K562 (cell line): ENCODE measurements at regions not wholly inside any gene's neighbourhood (a gene's known extent, or its start where the extent isn't known, plus 50 kb on each side); places are given as distances from the start of the nearest gene placed in this dataset.

Source experiments
- ATAC-seq: fragments of 200-7000 bp; cut with Tn5 transposase; 3 replicates; pipeline ENCODE4 v1.9.1; 2020; ENCODE audit warnings: moderate library complexity
- BruUV-seq: library from RNA; stranded (reverse); fragments of 400-500 nt; replicated peaks from 2 replicates; lab custom pipeline; 2021; lab: Mats Ljungman, UMichigan
- CTCF ChIA-PET: fragments of 300-600 bp; formaldehyde crosslinking; extraction: SDS; loops from one replicate; lab custom pipeline; 2021; ENCODE audit warnings: low intra/inter-chr PET ratio; lab: Yijun Ruan, JAX
- POLR2A ChIA-PET: fragments of 300-600, 350-650 bp; sonication (Branson Sonifier 250); formaldehyde crosslinking; extraction: SDS; loops from one replicate; lab custom pipeline; 2021; ENCODE audit warnings: antibody characterized with exemption, inconsistent platforms; lab: Yijun Ruan, JAX
- DNase-seq, 4 experiments: peaks; one replicate each; pipeline versions ENCODE4 v3.0.0 to v3.0.0-alpha.2; 2011 to 2018; ENCODE audit warnings: low spot score in 3 of 4, mixed read lengths in 3 of 4; ENCODE audit errors: extremely low read depth in 1 of 4
- FAIRE-seq: peaks from 2 replicates; lab custom pipeline; 2011; peaks lifted over from hg19 to GRCh38; lab: Jason Lieb, UNC
- H2AFZ ChIP-seq: 2 replicates; pipeline ENCODE4 v1.6.0; 2011; ENCODE audit warnings: low read depth, low read length, control low read depth, inconsistent platforms
- H3K27ac ChIP-seq: fragments of 200-600 bp; 3 replicates; pipeline ENCODE4 v1.8.0; 2011; ENCODE audit warnings: low read depth, mild to moderate bottlenecking, control low read depth, inconsistent platforms, low read length, moderate library complexity, mixed read lengths; ENCODE audit errors: extremely low read depth
- H3K27me3 ChIP-seq, 2 experiments: fragments of 300-600 bp in 1 of 2; 2 replicates in 1 of 2; 3 replicates in 1 of 2; pipeline versions ENCODE4 v1.6.0 to v1.8.0; 2011; ENCODE audit warnings: inconsistent platforms in 2 of 2, low read length in 2 of 2, mild to moderate bottlenecking in 1 of 2, mixed read lengths in 1 of 2, moderate library complexity in 1 of 2; ENCODE audit not compliant: control insufficient read depth in 2 of 2, insufficient read depth in 2 of 2
- H3K36me3 ChIP-seq: fragments of 300-600 bp; 3 replicates; pipeline ENCODE4 v1.8.0; 2011; ENCODE audit warnings: mild to moderate bottlenecking, low read length, inconsistent platforms; ENCODE audit not compliant: control insufficient read depth, insufficient read depth
- H3K4me1 ChIP-seq, 2 experiments: fragments of 200-600 bp in 1 of 2; replicated peaks in 1 of 2; 2 replicates in 1 of 2; 3 replicates in 1 of 2; pipeline versions ENCODE4 v1.5.1 to v1.8.0; 2011; ENCODE audit warnings: inconsistent platforms in 2 of 2, low read length in 2 of 2, mild to moderate bottlenecking in 1 of 2, mixed read lengths in 1 of 2, moderate library complexity in 1 of 2; ENCODE audit not compliant: control insufficient read depth in 2 of 2, insufficient read depth in 2 of 2
- H3K4me2 ChIP-seq: 2 replicates; pipeline ENCODE4 v1.6.1; 2011; ENCODE audit warnings: low read length, control low read depth, inconsistent platforms, mixed read lengths; ENCODE audit not compliant: insufficient read depth
- H3K4me3 ChIP-seq: fragments of 200-600 bp; sonication (generic), shearing (Covaris generic); 2 replicates; pipeline ENCODE4 v1.5.1; 2016; ENCODE audit warnings: control low read depth, inconsistent platforms
- H3K79me2 ChIP-seq: fragments of 200-600 bp; 3 replicates; pipeline ENCODE4 v1.8.0; 2011; ENCODE audit warnings: low read length, inconsistent platforms; ENCODE audit not compliant: control insufficient read depth, insufficient read depth
- H3K9ac ChIP-seq, 2 experiments: 2 replicates each; pipeline versions ENCODE4 v1.6.0 to v1.6.1; 2011; ENCODE audit warnings: low read depth in 2 of 2, low read length in 2 of 2, control low read depth in 1 of 2, inconsistent platforms in 1 of 2, mild to moderate bottlenecking in 1 of 2, mixed read lengths in 1 of 2; ENCODE audit not compliant: insufficient read depth in 1 of 2
- H3K9me1 ChIP-seq: one replicate; pipeline ENCODE4 v1.6.0; 2011; ENCODE audit warnings: inconsistent platforms, mild to moderate bottlenecking, low read length, moderate library complexity; ENCODE audit not compliant: control insufficient read depth, insufficient read depth
- H3K9me3 ChIP-seq: replicated peaks from 2 replicates; pipeline ENCODE4 v1.5.1; 2011; ENCODE audit warnings: low read depth, low read length, inconsistent platforms; ENCODE audit not compliant: control insufficient read depth, insufficient read depth
- H4K20me1 ChIP-seq: replicated peaks from 2 replicates; pipeline ENCODE4 v1.6.1; 2011; ENCODE audit warnings: low read length, inconsistent platforms, mixed read lengths; ENCODE audit not compliant: control insufficient read depth, insufficient read depth
- ZBTB7A ChIP-seq: IDR thresholded peaks from 2 replicates; pipeline ENCODE4 v1.6.1; 2011; ENCODE audit warnings: low read depth, mild to moderate bottlenecking, low read length, moderate library complexity, borderline replicate concordance; ENCODE audit not compliant: control insufficient read depth
- ZFP36 ChIP-seq: fragments of 150-350 bp; IDR thresholded peaks from 2 replicates; pipeline ENCODE4 v1.6.1; 2018; ENCODE audit warnings: low read length, low read depth; ENCODE audit not compliant: partially characterized antibody
- ZNF12 ChIP-seq: sonication (generic); formaldehyde crosslinking; IDR thresholded peaks from 2 replicates; pipeline ENCODE4 v1.4.0; 2020; ENCODE audit warnings: mild to moderate bottlenecking, missing genetic modification reagents
- ZNF175 ChIP-seq: fragments of 200-800 bp; sonication (Bioruptor generic); IDR thresholded peaks from 2 replicates; pipeline ENCODE4 v1.6.1; 2016; ENCODE audit warnings: low read depth, mild to moderate bottlenecking, missing genetic modification characterization, missing compliant biosample characterization
- ZNF263 ChIP-seq: sonication (generic); formaldehyde crosslinking; IDR thresholded peaks from 2 replicates; pipeline ENCODE4 v1.8.0; 2022; ENCODE audit warnings: mild to moderate bottlenecking, missing genetic modification reagents, borderline replicate concordance
- WGBS: fragments of 100-300 bp; shearing (Covaris generic); methylation state at CpG from one replicate; pipeline ENCODE4 v1.1.6; 2016; ENCODE audit warnings: low coverage, mixed read lengths; ENCODE audit not compliant: insufficient coverage; ENCODE audit errors: missing lambda C conversion rate; 5-methylcytosine and 5-hydroxymethylcytosine counted together
- in situ Hi-C: fragments of 300-500 bp; cut with MboI; formaldehyde crosslinking; loops from 4 replicates; pipeline ENCODE4 v1.15.0; 2018; ENCODE audit warnings: inconsistent platforms, mixed read lengths
- intact Hi-C: fragments of 100-400 bp; cut with micrococcal nuclease; formaldehyde crosslinking; loops from 2 replicates; pipeline ENCODE4 v1.14.2; 2022
- TF ChIP-seq, protein P1 (sequence below), 2 experiments: IDR thresholded peaks; 2 replicates each; pipeline ENCODE4 v1.6.1; 2012; ENCODE audit warnings: improper control_type of control experiment in 2 of 2, low read depth in 2 of 2, low read length in 2 of 2, borderline replicate concordance in 1 of 2
- TF ChIP-seq, protein P2 (sequence below): IDR thresholded peaks from 2 replicates; pipeline ENCODE4 v1.6.1; 2011; ENCODE audit not compliant: insufficient read length; ENCODE audit errors: extremely low read depth

GRCh38 chr18:78928076-78928475 lies 51.5 kb upstream of the SALL3 start:
- Histone ChIP-seq H2AFZ (no peak overlapping the region), H3K27ac (no peak overlapping the region), H4K20me1 (no peaks in the 10 kb centered on the region), H3K9me1 (no peaks in the 10 kb centered on the region), H3K27me3 (peaks cover 7 to 53% of the 10 kb centered on the region in 2 experiments), H3K4me2 (no peak overlapping the region), H3K36me3 (no peaks in the 10 kb centered on the region), H3K9ac (no peak overlapping the region), H3K79me2 (no peaks in the 10 kb centered on the region), H3K4me1 (no peaks in the 10 kb centered on the region; a peak in 2 of 5 replicates), H3K4me3 (no peak overlapping the region), H3K9me3 (no peaks in the 10 kb centered on the region)
- in situ Hi-C loops, result no loop called here
- no peak for ATAC-seq
- intact Hi-C loops, result no loop called here
- WGBS, result 0% methylated on average over 15 of the region's 16 CpGs
- TF ChIP-seq ZNF12 (CRISPR knock-in tag), result no peak
- TF ChIP-seq ZFP36, result no peak
- TF ChIP-seq, protein P1, sequence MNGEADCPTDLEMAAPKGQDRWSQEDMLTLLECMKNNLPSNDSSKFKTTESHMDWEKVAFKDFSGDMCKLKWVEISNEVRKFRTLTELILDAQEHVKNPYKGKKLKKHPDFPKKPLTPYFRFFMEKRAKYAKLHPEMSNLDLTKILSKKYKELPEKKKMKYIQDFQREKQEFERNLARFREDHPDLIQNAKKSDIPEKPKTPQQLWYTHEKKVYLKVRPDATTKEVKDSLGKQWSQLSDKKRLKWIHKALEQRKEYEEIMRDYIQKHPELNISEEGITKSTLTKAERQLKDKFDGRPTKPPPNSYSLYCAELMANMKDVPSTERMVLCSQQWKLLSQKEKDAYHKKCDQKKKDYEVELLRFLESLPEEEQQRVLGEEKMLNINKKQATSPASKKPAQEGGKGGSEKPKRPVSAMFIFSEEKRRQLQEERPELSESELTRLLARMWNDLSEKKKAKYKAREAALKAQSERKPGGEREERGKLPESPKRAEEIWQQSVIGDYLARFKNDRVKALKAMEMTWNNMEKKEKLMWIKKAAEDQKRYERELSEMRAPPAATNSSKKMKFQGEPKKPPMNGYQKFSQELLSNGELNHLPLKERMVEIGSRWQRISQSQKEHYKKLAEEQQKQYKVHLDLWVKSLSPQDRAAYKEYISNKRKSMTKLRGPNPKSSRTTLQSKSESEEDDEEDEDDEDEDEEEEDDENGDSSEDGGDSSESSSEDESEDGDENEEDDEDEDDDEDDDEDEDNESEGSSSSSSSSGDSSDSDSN (IDR thresholded peaks at IDR 0.05; ENCODE audit: borderline replicate concordance in 1 of 2, low read depth in 2 of 2, low read length in 2 of 2), result no peak
- TF ChIP-seq ZNF175 (CRISPR knock-in tag), result no peak
- no peak for TF ChIP-seq ZNF263 (CRISPR knock-in tag)
- TF ChIP-seq ZBTB7A, result no peak
- TF ChIP-seq, protein P2, sequence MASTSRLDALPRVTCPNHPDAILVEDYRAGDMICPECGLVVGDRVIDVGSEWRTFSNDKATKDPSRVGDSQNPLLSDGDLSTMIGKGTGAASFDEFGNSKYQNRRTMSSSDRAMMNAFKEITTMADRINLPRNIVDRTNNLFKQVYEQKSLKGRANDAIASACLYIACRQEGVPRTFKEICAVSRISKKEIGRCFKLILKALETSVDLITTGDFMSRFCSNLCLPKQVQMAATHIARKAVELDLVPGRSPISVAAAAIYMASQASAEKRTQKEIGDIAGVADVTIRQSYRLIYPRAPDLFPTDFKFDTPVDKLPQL, result no peak
- POLR2A ChIA-PET, result interaction anchor here (0.5 kb wide), 1 partner anchor 244 kb away, joined by 3 read pairs; no protein-coding TSS in a partner anchor
- BruUV-seq, result no TSS peak
- CTCF ChIA-PET, result no interaction called here
- no peak for DNase-seq
- no peak for FAIRE-seq
